Activated naive CD8-positive, alpha-beta T cell treated with anti-CD3 and anti-CD28 coated beads for 36 hours (primary cell): ENCODE measurements at regions not wholly inside any gene's neighbourhood (a gene's known extent, or its start where the extent isn't known, plus 50 kb on each side); places are given as distances from the start of the nearest gene placed in this dataset.

ENCODE experiments used
- DNase-seq: peaks from one replicate; pipeline ENCODE4 v3.0.0; 2021
- H3K27ac Mint-ChIP-seq: one replicate; pipeline ENCODE4 v1.8.0; 2022; ENCODE audit warnings: mild to moderate bottlenecking, moderate library complexity, mixed read lengths
- H3K27me3 Mint-ChIP-seq: one replicate; pipeline ENCODE4 v1.8.0; 2022; ENCODE audit warnings: mild to moderate bottlenecking, mixed read lengths
- H3K36me3 Mint-ChIP-seq: one replicate; pipeline ENCODE4 v1.8.0; 2021; ENCODE audit warnings: mild to moderate bottlenecking, mixed read lengths
- H3K4me1 Mint-ChIP-seq: one replicate; pipeline ENCODE4 v1.8.0; 2021; ENCODE audit warnings: mixed read lengths
- H3K4me3 Mint-ChIP-seq: one replicate; pipeline ENCODE4 v1.8.0; 2022; ENCODE audit warnings: mild to moderate bottlenecking, moderate library complexity, mixed read lengths
- H3K9me3 Mint-ChIP-seq: one replicate; pipeline ENCODE4 v1.8.0; 2022; ENCODE audit warnings: mixed read lengths

DNA sequence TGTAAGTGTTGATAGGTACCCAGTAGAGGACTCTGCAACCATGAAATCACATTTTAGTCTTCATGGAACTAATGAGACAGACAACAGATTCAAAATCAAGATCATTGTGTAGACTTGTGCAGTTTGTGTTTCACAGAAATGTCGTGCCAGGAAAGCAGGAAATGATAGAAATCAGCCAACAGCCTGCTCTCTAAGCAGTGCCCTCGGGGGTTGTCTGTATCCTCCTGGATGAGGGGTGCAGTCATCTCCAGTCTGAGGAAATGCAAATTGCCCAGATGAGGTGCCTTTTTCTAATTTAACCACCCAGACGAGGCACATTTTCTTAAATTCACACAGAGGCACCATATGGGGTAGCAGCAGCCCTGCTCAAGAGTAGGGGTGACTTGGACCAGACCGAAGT is 663.1 kb downstream of the XIRP2 start:
- Mint-ChIP-seq H3K36me3 (no peaks in the 10 kb centered on the region), H3K27me3 (no peaks in the 10 kb centered on the region), H3K9me3 (peaks cover 3% of the 10 kb centered on the region), H3K27ac (no peak overlapping the region), H3K4me3 (no peak overlapping the region), H3K4me1 (no peaks in the 10 kb centered on the region)
- DNase-seq, result no peak

DNA sequence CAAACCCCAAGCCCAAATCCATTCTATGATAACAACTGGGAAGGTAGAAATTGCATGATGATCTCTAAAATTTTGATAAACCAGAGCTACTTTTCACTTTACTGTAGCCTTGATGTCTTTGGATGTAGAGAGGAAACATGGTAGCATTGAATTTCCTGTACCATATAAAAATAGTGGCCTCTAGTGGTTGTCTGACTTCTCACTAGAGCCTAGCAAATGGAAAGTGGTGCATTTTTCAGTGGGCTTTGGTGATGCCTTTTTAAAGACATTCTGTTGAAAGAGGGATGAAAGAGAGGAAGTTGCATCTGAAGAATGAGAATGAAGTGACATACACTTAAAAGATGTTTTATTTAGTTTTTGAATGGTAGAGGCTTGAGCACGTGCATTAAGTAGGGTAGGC is 662.2 kb downstream of the XIRP2 start:
- Mint-ChIP-seq H3K4me3 (no peak overlapping the region), H3K36me3 (no peaks in the 10 kb centered on the region), H3K27me3 (no peaks in the 10 kb centered on the region), H3K4me1 (no peaks in the 10 kb centered on the region), H3K9me3 (peaks cover 3% of the 10 kb centered on the region), H3K27ac (no peak overlapping the region)
- no peak for DNase-seq

DNA sequence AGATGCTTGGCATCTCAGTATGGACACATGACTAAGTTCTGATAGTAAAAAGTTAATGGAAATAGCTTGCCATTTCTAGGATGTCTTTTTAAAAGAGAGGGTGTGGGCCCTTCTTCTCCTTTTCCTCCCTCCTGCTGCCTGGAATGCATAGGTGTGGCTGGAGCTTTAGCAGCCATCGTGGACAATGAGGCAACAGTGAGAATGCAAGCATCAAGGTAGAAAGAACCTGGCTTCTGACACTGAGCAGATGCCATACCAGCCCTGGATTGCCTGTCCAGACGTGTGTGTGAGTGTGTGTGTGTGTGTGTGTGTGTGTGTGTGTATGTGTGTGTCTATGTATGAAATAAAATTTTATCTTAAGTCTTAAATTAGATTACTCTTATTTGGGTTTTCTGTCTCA is 660.1 kb downstream of the XIRP2 start:
- Mint-ChIP-seq H3K27me3 (no peaks in the 10 kb centered on the region), H3K27ac (no peak overlapping the region), H3K4me1 (no peaks in the 10 kb centered on the region), H3K9me3 (peaks cover 3% of the 10 kb centered on the region), H3K4me3 (no peak overlapping the region), H3K36me3 (no peaks in the 10 kb centered on the region)
- DNase-seq, result no peak

DNA sequence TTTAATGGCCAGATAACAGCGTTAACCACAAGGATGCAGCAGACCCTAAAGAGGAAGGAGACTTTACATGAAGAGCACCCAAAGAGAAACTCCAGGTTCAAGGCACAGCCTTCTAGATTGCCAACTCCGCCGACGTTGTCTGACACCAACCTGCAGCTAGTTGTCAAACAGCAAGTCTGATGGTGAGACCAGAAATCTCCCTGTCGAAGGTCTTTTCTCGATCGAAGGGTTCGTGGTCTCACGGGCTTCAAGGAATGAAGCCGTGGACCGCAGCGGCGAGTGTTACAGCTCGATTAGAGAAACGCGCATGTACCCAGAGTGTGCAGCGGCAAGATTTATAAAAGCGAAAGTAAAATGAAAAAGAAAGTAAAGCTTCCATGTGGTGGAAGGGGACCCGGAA is 656.3 kb downstream of the XIRP2 start:
- Mint-ChIP-seq H3K36me3 (no peaks in the 10 kb centered on the region), H3K27me3 (no peaks in the 10 kb centered on the region), H3K9me3 (no peaks in the 10 kb centered on the region), H3K27ac (no peak overlapping the region), H3K4me1 (no peaks in the 10 kb centered on the region), H3K4me3 (no peak overlapping the region)
- no peak for DNase-seq

DNA sequence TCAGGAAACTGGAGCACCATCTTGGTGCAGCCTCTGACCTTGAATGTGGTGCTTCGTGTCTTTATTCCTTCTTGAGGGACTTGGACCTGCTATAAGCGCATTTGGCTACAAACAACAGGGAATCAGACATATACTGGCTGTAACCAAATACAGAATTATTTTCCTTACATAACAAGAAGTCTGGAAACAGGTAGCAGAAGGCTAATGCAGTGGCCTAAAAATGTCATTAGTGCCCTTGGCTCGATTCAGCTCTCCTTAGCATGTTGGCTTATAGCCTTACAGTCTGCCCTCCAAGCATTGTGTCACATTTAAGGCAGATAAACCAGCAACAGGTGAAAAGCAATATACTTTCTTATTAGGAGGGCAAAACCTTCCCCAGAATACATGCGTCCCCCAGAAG is 655.4 kb downstream of the XIRP2 start:
- Mint-ChIP-seq H3K36me3 (no peaks in the 10 kb centered on the region), H3K4me1 (no peaks in the 10 kb centered on the region), H3K27ac (no peak overlapping the region), H3K27me3 (no peaks in the 10 kb centered on the region), H3K4me3 (no peak overlapping the region), H3K9me3 (no peaks in the 10 kb centered on the region)
- DNase-seq, result no peak

DNA sequence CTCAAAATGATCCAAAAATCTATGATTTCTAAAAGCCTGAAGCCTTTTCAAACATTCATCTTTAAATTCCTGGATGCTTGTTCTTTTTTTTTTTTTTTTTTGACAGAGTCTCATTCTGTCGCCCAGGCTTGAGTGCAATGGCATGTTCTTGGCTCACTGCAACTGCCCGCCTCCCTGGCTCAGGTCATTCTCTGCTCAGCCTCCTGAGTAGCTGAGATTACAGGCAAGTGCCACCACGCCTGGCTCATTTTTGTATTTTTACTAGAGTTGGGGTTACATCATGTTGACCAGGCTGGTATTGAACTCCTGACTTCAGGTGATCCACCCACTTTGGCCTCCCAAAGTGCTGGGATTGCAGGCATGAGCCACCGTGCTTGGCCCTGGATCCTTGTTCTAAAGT is 649.5 kb downstream of the XIRP2 start:
- H3K27ac Mint-ChIP-seq, result no peak overlapping the region
- peaks cover 3% of the 10 kb centered on the region for H3K9me3 Mint-ChIP-seq
- no peaks in the 10 kb centered on the region for H3K4me1 Mint-ChIP-seq
- H3K4me3 Mint-ChIP-seq, result no peak overlapping the region
- no peaks in the 10 kb centered on the region for H3K36me3 Mint-ChIP-seq
- DNase-seq, result no peak
- H3K27me3 Mint-ChIP-seq, result peaks cover 3% of the 10 kb centered on the region

DNA sequence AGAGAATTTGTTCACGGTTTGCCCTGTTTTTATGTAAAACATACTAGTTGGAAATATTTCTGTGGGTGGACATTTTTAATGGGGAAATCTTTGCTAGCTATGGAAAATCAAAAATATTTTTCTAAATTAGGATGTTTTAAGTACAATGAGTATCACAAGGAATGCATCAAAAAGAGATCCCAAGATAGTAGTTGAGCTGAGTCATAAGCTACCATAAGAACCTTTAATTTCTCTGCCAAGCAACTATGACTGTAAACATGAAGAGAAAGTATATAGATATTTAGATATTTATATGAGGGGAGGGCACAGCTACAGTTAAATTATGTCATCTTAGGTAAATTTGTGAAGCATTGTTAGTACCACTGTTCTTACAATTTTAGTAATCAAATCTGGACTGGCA is 646.2 kb downstream of the XIRP2 start:
- DNase-seq, result no peak
- peaks cover 3% of the 10 kb centered on the region for H3K9me3 Mint-ChIP-seq
- H3K27ac Mint-ChIP-seq, result no peak overlapping the region

DNA sequence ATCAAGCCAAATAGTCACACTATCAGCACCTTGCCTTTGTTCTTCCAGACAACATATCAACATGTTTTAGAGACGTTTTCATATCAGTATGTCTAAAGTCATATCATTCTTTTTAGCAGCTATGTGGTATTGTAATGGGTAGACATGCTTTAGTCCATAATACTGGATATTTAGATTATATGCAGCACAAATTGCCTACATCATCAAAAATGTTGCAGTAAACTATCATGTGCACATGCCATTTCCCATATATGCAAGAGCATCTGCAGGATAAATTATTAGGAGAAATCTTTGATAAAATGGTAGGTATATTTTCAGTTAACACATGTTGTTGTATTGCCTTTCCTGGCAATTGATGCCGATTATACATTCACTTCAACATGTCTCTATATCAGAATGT is 636.5 kb downstream of the XIRP2 start:
- Mint-ChIP-seq H3K36me3 (no peaks in the 10 kb centered on the region), H3K4me1 (no peaks in the 10 kb centered on the region), H3K9me3 (no peaks in the 10 kb centered on the region), H3K27ac (no peak overlapping the region), H3K4me3 (no peak overlapping the region), H3K27me3 (no peaks in the 10 kb centered on the region)
- DNase-seq, result no peak

More for the DNA sequence above, 646.2 kb downstream of the XIRP2 start:
- Mint-ChIP-seq H3K36me3 (no peaks in the 10 kb centered on the region), H3K4me1 (no peaks in the 10 kb centered on the region), H3K27me3 (peaks cover 3% of the 10 kb centered on the region), H3K4me3 (no peak overlapping the region)

DNA sequence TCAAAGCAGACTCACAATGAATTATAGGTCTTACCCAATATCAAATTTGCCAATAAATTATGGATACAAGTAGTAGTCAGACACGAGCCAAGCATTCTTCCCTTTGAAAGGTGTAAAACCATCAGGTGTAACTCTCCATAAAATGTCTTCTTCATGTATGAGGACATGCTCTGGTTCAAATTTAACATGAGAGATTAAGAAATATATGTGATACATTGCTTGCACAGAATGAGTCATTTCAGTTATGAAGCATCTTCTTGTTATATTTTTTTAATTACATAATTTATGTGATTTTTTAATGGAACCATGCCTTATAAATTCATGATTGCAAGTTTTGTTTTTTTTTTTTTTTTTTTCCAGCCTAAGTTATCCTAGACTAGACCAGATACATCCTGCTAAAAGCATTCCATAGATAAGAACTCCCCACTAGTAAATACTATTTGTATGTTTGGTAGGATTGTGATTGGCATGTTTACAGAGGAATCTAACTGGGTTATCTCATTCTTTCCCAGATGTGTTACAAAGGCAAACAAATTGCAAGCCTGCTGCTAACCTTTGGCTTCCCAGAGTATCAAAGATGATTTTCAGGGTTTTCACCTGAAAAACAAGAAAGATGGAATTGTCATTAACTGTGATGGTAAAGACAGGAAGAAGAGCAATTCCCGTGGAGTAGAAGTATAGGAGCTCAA is 621.9 kb downstream of the XIRP2 start:
- H3K9me3 Mint-ChIP-seq, result no peaks in the 10 kb centered on the region
- H3K4me1 Mint-ChIP-seq, result no peaks in the 10 kb centered on the region
- H3K4me3 Mint-ChIP-seq, result no peak overlapping the region
- no peaks in the 10 kb centered on the region for H3K36me3 Mint-ChIP-seq
- H3K27ac Mint-ChIP-seq, result no peak overlapping the region
- no peaks in the 10 kb centered on the region for H3K27me3 Mint-ChIP-seq
- DNase-seq, result no peak

DNA sequence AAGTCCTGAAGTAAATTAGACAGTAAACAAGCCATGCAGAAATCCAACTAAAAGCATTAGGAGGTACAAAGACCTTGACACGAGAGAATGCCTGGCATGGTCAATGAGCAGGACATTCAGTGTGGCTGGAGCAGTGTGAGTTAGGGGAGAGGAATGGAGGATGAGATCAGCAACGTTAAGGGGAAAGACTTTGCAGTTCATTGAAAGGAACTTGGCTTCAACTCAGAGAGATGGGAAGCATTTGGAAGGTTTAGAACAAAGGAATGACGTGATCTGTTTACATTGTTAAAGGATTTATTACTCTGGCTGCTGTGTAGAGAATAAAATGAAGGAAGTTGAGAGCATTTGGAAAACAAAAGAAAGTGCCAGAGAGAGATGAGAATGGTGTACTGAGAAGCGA is 621.3 kb downstream of the XIRP2 start:
- Mint-ChIP-seq H3K9me3 (no peaks in the 10 kb centered on the region), H3K4me1 (no peaks in the 10 kb centered on the region), H3K27me3 (no peaks in the 10 kb centered on the region), H3K36me3 (no peaks in the 10 kb centered on the region), H3K4me3 (no peak overlapping the region), H3K27ac (no peak overlapping the region)
- no peak for DNase-seq

DNA sequence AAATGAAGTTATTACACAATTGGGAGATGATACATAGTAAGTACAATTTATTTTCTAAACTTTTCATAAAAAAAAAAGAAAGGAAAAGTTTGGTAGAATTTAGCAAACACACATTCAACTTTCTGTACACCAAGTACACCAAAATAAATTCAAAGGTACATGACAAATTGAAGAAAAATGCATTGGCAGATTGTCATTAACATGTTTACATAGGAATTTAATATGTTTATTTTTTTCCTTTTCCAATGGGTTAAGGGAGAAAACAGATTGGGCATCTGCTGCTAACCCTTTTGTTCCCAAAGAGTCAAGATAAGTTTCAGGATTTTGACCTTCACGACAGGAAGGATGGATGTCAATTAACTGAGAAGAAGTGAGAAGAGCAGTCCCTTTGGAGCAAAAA is 620.4 kb downstream of the XIRP2 start:
- H3K27ac Mint-ChIP-seq, result no peak overlapping the region
- no peaks in the 10 kb centered on the region for H3K9me3 Mint-ChIP-seq
- H3K4me1 Mint-ChIP-seq, result no peaks in the 10 kb centered on the region
- H3K27me3 Mint-ChIP-seq, result no peaks in the 10 kb centered on the region
- no peaks in the 10 kb centered on the region for H3K36me3 Mint-ChIP-seq
- H3K4me3 Mint-ChIP-seq, result no peak overlapping the region
- DNase-seq, result no peak

DNA sequence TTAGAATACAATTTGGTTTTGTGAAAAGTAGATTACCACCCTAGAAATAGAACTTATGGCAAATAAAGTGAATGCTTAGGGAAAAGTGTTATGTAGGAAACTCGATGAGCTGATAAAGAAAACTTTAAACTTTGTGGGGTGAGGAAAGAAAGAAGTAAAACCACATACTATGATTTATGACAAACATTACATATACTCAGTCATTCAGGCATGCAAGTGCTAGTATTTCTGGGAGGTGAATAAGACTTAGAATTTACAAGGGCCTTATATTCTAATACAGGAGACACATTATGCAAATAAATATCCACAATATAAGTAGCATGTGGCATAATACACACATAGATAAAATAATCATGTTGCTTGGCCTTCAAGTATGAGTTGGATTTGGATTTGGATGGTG is 618.1 kb downstream of the XIRP2 start:
- Mint-ChIP-seq H3K4me1 (no peaks in the 10 kb centered on the region), H3K27ac (no peak overlapping the region), H3K36me3 (no peaks in the 10 kb centered on the region), H3K27me3 (no peaks in the 10 kb centered on the region), H3K4me3 (no peak overlapping the region), H3K9me3 (no peaks in the 10 kb centered on the region)
- DNase-seq, result no peak

DNA sequence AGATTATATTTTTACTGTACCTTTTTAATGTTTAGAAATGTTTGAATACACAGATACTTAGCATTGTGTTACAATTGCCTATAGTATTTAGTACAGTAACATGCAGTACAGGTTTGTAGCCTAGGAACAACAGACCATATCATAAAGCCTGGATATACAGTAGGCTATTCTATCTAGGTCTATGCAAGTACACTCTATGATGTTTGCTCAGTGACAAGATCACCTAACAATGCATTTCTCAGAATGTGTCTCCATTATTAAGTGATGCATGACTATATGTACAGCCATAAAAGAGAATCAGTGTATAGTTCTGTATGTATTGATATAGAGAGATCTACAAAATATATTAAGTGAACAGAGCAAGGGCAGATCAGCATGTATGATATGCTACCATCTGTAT is 616.4 kb downstream of the XIRP2 start:
- DNase-seq, result no peak
- Mint-ChIP-seq H3K27me3 (no peaks in the 10 kb centered on the region), H3K36me3 (no peaks in the 10 kb centered on the region), H3K27ac (no peak overlapping the region), H3K9me3 (no peaks in the 10 kb centered on the region), H3K4me1 (no peaks in the 10 kb centered on the region), H3K4me3 (no peak overlapping the region)

DNA sequence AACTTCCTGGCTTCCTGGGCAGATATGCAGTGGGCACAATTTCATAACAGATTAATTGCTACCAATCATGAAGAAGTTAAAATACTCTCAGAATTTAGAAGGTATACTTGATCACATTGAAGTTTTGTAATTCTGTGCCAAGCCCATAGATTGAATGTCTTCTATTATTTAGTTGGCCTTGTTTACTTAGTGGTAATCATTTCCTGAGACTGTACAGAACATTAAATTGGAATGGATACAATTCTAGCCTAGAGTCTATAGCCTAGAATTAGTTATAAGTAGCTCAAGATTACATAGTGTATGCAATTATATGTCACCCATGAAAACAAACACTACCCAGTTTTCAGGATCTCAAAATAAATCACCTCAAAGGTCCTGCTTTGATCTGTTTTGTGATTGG is 615.8 kb downstream of the XIRP2 start:
- no peak for DNase-seq
- Mint-ChIP-seq H3K4me3 (no peak overlapping the region), H3K4me1 (no peaks in the 10 kb centered on the region), H3K27ac (no peak overlapping the region), H3K27me3 (no peaks in the 10 kb centered on the region), H3K9me3 (no peaks in the 10 kb centered on the region), H3K36me3 (no peaks in the 10 kb centered on the region)

DNA sequence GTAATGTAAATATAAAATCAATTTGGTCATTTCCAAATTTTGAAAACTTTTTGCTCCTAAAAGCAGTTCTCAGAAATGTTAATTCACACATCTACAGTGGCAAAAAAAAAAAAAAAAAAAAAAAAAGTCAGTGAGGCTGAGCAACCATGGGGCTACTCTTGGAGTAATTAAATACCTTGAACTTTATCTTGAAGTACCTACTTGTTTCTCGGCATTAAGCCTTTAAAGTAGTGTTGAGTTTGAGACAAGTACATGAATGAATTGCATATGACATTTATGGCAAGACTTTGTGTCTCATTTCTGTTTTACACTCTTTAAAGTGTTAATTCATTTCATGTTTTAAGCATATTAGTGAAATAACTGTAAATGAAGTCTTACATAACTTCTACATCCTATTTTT is 613.3 kb downstream of the XIRP2 start:
- no peaks in the 10 kb centered on the region for H3K36me3 Mint-ChIP-seq
- no peaks in the 10 kb centered on the region for H3K4me1 Mint-ChIP-seq
- no peaks in the 10 kb centered on the region for H3K27me3 Mint-ChIP-seq
- no peak for DNase-seq
- no peak overlapping the region for H3K4me3 Mint-ChIP-seq
- no peaks in the 10 kb centered on the region for H3K9me3 Mint-ChIP-seq
- H3K27ac Mint-ChIP-seq, result no peak overlapping the region

DNA sequence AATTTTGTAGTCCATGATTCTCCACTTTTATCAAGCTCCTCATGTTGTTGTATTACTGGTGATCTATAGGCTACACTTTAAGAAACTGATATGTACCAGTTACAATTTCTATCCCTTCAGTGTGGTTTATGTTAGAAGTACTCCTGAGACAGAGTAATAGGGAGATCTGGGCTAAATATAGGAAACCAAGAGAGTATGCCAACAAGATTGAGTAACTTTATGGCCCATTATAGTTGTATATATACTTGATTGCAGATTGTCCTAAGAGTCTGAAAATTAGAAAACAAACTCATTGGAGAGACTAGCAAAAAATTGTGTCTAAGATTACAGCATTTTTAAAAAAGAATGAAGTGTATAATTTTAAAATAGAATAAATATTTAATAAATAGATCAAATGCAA is 605.6 kb downstream of the XIRP2 start:
- DNase-seq, result no peak
- Mint-ChIP-seq H3K27me3 (no peaks in the 10 kb centered on the region), H3K4me1 (no peaks in the 10 kb centered on the region), H3K36me3 (no peaks in the 10 kb centered on the region), H3K4me3 (no peak overlapping the region), H3K27ac (no peak overlapping the region), H3K9me3 (no peaks in the 10 kb centered on the region)

DNA sequence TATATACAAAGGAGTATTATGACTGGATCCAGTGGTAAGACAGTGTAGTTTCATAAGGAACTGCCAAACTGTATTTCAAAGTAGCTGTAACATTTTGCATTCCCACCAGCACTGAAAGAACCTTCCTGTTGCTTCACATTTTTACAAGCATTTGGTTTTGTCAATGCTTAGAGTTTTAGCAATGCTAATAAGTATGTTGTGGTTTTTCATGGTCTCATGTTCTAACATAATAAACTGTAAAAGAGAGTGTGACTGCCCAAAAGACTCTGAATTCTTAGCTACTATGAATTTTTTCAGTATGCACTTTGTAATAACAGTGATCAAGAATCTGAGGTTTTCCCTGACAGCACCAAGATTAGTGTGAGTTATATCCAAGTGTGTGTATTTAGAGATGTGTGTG is 604.2 kb downstream of the XIRP2 start:
- no peak overlapping the region for H3K4me3 Mint-ChIP-seq
- no peak for DNase-seq
- no peak overlapping the region for H3K27ac Mint-ChIP-seq
- H3K27me3 Mint-ChIP-seq, result no peaks in the 10 kb centered on the region
- H3K36me3 Mint-ChIP-seq, result no peaks in the 10 kb centered on the region
- no peaks in the 10 kb centered on the region for H3K4me1 Mint-ChIP-seq
- H3K9me3 Mint-ChIP-seq, result no peaks in the 10 kb centered on the region
